RCC 7860 (cell line): ENCODE measurements at regions not wholly inside any gene's neighbourhood (a gene's known extent, or its start where the extent isn't known, plus 50 kb on each side); places are given as distances from the start of the nearest gene placed in this dataset.
A peak's percentile ranks its signal among the peaks of the same experiment; 100 is the strongest.
"Not testable (repeated sequence)": the region's sequence is repeated elsewhere in the genome, so short reads cannot be mapped to it uniquely, and the experiment has no call there.

ENCODE experiments used
- DNase-seq: peaks from one replicate; pipeline ENCODE4 v3.0.0-alpha.2; 2015; ENCODE audit warnings: low spot score
- FAIRE-seq: peaks from 2 replicates; lab custom pipeline; 2012; peaks lifted over from hg19 to GRCh38; lab: Jason Lieb, UNC

DNA sequence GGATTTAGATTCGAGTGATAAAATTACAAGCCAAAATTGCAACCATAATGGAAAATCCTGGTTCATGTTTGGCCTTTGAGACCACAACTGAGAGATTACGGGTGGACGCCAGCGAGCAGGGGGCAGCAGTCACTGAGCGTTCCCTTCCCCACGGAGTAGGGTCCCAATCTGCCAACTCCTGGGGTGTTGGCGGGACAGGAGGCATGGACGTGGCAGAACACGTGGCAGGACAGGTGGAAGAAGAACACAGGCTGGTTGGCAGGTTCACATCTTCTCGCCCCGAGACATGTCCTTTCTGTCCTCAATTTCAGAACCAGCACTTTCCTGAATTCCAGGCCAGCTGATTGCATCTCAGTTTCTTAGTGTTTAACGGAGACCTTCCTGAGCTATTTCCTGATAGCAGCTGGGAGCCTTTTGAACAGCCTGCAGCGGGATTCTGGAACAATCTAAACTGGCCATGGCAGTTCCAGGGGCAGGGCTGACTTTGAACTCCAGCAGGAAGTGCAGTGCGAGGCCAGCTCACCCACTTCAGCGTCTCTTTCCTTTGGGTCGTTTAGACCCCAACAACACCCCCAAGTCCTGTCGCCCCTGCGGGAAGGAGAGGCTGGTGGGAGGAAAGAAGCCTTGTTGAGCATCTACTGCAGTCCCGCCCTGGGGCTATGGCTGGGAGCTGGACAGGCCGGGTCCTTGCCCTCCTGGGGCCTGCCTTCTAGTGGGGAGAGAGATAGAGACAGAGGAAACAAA lies 159.1 kb upstream of the FOXF1 start:
- FAIRE-seq = no peak
- no peak for DNase-seq

DNA sequence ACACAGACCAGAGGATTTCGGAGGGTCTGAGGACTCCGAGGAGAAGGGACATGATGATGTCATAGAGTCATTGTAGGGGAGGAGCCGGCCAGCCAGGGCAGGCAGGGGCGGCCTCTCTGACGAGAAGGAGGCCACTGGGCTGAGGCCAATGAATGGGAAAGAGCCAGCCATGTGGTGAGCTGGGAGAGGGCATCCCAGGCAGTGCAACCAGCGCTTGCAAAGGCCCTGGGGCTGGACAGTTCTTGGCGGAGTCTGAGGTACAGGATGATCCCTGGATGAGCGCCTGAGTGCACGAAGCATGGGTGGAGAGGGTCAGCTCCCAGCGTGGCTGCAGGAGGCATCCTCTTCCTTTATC lies 158.6 kb upstream of the FOXF1 start:
- FAIRE-seq, DNase-seq: not testable (repeated sequence)

DNA sequence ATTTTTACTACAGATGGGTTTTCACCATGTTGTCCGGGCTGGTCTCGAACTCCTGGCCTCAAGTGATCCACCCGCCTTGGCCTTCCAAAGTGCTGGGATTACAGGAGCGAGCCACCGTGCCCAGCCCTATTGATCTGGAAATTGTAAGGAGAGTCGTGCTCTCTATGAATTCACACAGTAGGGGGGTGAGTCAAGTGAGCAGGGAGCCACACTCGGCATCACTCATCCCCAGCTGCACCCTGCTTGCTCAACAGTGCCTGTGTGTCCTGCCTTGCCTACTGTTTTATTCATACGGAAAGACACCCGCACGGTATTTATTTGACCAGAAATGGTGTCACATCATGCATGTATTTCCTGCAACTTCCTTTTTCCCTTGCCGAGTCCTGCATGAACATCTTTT lies 157.2 kb upstream of the FOXF1 start:
- DNase-seq (no peak), FAIRE-seq (no peak)

DNA sequence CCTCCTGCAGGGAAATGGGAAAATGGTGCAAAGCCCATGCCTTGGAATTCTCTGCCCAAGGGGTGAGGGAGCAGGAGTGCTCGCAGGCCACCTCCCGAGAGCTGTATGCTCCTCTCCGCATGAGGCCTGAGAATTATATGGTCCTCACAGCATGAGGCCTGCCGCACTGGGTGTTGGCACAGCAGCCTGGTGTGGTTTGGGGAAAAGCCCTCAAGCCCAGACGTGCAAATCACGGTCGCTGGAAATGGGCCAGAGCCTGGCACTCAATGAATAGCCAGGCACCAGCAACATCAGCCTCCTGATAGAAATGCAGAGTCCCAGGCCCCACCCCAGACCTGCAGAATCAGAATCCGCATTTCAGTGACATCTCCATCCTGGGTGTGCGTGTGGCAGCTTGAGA lies 156.4 kb upstream of the FOXF1 start:
- no peak for FAIRE-seq
- no peak for DNase-seq

DNA sequence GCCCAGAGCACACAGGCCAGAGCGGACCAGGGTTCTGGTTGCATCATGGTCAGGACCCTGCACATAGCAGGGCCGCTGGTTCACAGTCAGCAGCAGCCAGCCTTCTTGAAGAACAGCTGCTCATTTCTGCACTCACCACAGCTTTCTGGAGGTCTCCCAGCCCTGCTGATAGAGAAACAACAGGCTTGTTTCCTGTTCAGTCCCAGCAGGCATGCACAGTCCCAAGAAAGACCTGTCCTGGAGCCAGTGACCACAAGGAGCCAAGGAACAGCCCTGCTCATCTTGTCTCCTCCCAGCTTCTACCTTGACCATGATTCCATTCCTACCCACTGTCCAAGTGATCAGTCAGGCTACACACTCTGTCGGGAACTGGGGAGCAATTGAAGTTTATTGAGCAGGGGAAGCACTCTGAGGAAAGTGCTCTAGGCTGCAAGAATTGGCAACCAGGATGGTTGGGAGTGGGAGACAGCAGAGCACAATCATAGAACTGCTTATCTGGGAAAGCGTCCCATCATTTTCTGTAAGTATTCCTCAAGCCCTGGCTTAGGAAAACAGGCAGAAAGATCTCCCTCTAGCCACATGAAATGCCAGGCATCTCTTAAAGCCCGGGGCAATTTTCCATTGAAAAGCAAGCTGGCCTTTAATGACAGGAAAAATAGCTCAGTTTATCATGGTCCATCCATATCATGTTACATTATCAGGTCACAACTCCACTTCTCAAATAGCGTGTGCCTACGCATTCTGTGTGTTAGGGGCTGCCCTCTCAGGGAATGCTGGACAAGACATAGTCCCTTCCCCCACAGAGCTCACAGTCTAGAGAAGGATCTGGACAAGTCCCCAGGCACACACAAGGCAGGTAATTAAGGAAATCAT lies 155.4 kb upstream of the FOXF1 start:
- no peak for FAIRE-seq
- DNase-seq = no peak

DNA sequence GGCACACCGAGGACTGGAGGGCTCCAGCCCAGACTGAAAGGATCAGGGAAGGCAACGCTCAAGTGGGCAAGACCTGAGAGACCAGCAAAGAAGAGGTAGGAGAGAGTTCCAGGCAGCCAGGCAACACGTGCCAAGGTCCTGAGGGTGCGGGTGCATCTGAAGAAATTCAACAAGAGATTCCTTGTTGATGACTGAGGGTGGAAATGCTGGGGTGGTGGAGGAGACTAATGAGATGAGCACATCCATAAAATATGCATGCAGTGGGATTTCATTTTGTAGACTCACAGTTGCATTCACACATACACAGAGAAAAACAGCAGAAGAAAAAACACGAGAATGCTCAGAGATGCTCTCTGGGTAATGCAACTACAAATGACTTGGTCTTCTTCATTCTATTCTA lies 154.8 kb upstream of the FOXF1 start:
- DNase-seq (no peak), FAIRE-seq (no peak)

DNA sequence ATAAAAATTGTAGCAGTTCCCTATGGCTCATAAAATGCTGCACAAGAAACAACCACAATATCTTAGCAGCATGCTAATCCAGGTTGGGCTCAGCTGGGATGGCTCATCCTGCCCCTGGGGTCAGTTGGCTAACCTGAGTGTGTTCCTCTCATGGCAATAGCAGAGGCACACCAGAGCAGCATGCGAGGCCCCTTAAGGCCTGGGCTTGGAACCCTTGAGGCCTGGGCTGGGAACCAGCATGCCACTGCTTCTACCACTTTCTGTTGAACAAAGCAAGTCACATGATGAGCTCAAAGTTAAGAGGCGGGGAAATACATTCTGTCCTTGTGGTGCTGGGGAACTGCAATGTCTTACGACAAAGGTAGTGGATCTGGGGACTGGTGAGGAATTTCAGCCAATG lies 154.4 kb upstream of the FOXF1 start:
- FAIRE-seq = no peak
- no peak for DNase-seq

DNA sequence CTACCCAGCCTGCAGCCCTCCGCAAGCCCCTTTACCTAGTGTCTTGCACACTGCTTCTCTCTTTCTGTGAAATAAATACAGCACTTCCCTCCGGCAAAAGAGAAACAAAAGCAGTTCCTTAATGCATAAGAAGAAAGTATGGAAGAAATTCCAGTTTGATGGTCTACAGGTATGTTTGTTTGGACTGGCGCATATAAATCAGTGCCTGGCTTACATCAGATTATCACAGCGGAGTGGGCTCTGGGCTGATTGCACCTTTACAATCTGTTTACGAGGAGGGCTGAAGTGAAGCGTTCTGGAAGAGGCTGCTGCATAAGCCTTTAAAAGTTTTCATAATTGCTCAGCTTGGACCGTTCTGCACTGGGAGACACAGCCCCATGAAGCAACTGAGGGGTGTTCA lies 153.5 kb upstream of the FOXF1 start:
- FAIRE-seq (no peak), DNase-seq (no peak)

DNA sequence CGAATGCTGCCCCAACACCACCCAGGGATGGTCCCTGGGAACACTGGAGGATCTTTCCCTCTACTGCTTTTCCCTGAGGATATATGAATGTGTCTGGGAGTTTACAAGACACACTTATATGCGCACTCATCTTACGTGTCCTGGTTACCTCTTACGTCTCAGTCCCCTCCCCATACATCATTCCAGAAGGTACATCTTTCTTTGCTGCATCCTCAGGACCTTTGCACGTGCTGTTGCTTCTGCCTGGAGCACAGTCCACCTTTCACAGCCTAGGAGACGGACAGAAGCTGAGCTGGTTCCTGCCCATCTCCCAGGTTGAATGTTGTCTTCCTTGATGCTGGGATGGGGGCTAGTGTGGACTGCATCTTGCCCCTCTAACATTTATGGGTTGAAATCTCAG lies 153.0 kb upstream of the FOXF1 start:
- DNase-seq (no peak), FAIRE-seq (no peak)

DNA sequence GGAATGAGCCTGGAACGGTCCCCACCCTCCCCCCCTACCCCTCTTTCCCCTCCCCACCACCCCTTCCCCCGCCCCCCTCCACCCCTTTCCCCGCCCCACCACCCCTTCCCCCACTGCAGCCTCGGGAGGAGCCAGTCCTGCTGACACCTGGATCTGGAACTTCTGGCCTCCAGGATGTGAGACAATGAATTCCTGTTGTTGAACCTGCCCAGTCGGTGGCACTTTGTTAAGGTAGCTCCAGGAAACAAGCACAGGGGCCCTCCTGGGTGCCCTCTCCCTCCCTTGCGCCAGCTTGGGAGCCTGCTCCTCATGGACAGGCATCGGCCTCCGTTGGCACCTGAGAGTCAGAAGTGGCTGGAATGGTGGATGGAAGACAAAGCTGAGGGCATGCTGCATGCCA lies 152.4 kb upstream of the FOXF1 start:
- no peak for FAIRE-seq
- no peak for DNase-seq

DNA sequence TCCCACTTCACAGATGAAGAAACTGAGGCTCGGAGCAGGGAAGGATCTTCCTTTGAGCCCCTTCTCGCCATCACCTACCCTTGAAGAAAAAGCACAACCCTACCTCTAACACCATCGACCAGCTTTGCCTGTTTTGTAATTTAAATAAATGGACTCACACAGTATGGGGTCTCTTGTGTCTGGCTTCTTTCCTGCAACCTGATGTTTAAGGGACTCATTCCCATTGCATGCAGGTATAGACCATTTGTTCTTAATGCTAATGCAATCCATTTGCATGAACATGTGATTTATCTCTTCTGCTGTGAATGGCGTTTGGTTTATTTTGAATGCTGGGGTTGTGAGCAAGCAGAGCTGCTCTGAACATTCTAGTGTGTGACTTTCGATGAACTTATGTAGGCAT lies 150.8 kb upstream of the FOXF1 start:
- FAIRE-seq = no peak

DNA sequence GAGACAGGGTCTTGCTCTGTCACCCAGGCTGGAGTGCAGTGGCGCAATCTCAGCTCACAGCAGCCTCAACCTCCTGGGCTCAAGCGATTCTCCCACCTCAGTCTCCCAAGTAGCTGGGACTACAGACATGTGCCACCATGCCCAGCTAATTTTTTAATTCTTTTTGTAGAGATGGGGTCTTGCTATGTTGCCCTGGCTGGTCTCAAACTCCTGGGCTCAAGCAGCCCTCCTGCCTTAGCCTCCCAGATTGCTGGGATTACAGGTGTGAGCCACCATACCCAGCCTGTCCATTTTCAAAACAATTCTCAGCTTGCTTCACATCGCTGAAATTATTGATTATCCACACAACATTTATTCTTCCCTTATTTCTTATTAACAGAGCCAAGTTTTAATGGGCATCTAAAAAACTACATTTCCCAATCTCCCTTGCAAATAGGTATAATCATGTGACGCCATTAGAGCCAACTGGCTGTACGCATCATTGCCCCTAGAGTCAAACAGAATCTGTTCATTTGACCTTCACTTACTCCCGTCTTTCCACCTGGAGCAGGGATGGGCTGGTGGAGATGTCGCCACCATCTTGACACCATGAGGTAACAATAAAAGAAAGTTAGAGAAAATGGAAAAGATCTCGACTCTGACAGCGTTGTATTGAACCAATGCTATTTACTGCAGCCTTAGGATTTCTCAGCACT lies 148.0 kb upstream of the FOXF1 start:
- FAIRE-seq (no peak), DNase-seq (no peak)

More for the DNA sequence above, 150.8 kb upstream of the FOXF1 start:
- DNase-seq = no peak

DNA sequence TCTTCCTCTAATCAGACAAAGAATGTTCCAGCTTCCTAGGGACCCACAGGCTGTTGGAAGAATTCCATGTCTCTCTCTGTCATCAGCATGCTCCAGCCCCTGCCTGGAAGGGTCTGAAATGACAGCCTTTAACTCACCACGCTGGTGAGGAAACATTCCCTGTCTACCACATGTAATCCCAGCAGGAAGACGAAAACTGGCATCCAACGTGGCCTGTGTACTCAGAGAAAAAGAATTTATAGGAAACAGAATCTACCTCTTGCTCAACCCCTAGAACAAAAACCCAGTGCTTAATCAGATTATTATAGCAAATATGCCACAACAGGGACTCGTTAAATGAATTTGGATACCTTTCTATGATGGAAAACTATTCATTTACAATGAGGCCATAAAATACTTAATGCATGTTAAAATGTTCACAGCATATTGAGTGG lies 147.3 kb upstream of the FOXF1 start:
- FAIRE-seq (no peak), DNase-seq (peak; percentile 9)

DNA sequence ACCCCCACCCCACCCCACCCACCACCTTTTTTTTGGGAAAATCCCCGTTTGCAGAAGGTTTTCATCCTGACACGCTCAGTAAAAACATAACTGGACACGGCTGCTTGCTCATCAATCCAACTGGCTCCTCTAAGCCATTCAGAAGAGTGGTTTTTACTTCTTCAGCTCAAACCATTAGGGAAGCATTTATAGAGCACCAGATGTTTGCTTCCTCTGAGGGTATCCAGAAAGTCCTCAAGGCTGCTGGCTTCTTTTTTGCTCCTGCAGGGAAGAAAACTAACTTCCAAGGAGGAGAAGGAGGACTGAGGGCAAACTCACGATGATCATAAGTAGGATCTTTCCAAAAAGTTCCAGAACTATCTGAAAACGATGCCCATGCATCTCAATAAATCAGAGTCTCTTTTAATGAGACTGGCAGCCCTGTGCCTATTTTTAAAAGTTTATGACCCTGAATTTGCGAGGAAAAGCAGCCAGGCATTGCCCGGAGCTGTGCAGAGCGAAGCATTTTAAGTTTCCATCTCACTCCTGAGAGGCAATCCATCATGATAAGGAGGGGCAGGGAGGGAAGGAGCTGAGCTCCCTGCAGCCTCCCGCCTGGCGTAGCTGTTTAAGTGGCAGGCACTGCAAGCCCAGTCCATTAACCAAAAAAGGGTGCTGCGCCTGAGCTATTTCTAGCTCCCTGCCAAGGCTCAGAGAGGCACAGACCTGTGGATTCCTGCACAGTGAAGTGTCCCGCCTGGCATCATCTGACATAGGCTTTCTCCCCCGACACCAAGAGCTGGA lies 146.3 kb upstream of the FOXF1 start:
- FAIRE-seq (no peak), DNase-seq (no peak)

DNA sequence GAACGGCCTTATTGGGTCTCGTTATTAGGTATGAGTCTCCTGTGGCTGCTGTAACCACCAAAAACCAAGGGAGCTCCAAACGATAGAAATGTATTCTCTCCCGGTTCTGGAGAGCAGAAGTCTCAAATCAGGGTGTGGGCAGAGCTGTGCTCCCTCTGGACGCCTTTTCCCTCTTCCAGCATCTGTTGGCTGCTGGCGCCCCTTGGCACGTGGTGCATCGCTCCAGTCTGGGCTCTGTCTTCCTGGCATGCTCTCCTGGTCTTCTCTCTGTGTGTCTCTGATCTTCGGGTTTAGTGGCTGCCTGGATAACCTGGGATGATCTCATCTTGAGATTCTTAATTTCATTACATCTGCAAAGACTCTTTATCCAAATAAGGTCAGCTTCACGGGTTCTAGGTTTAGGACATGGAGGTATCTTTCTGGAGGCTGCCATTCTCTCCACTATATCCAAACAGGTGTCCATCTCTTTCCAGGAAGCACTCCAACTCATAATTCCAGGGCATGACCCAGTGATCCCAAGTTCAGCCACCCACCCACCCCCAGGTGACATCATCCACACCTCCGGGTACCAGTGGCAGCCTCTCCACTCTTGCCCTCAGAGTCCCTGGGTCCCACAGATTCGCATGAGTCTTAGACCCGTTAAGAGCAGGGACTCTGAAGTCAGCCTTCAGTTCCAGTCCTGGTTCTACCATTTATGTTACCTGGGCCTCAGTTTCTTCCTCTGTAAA lies 145.5 kb upstream of the FOXF1 start:
- DNase-seq (no peak), FAIRE-seq (no peak)

DNA sequence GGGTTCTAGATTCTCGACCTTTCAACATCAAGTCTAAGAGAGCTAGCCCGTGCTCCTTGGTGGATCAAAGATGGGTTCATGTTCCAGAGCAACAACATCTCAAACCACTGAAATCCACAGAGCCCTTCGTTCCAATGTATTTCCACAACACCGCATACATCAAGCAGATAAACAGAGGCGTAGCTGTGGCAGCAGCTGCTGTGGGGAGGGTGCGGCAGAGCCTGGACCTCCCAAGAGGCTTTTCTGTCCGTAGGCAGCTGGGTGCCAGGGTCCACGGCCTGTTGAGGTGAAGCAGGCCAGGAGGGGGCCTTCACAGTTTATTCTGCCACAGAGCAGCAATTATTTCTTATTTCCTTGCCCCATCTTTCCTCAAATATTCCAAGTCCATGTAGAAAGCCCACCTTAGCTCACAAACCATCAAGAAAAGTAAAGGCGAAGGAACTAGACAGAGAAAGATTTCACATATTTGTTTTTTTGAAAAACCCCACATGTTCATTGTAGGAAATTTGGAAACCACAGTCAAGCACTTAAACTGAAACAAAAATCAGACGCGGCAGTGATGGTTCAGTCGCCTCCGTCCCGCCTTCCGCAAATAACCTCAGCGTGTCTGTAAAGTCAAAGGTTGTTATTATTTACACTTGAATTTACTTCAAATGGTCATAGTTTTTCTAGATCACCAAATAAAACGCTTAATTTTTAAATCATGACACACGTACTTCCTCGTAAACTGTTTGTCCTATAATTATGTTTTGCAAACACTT lies 144.6 kb upstream of the FOXF1 start:
- DNase-seq (no peak), FAIRE-seq (no peak)

DNA sequence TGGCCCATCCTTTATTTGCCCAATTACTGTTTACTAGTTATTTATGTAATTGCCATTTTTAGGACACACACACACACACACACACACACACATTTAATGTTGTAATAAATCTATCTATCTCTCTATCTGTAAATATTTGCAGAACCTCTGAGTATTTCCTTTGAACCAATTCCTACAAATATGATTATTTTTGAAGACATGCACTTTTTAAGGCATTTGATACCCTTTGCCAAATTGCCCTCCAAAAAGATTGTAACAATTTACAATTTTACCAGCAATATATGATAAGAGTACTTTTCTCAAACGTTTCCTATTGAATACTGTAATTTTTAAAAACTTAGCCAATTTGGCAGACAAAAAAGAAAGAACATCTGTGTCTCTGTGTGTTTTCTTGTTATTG lies 143.8 kb upstream of the FOXF1 start:
- DNase-seq (no peak), FAIRE-seq (no peak)

DNA sequence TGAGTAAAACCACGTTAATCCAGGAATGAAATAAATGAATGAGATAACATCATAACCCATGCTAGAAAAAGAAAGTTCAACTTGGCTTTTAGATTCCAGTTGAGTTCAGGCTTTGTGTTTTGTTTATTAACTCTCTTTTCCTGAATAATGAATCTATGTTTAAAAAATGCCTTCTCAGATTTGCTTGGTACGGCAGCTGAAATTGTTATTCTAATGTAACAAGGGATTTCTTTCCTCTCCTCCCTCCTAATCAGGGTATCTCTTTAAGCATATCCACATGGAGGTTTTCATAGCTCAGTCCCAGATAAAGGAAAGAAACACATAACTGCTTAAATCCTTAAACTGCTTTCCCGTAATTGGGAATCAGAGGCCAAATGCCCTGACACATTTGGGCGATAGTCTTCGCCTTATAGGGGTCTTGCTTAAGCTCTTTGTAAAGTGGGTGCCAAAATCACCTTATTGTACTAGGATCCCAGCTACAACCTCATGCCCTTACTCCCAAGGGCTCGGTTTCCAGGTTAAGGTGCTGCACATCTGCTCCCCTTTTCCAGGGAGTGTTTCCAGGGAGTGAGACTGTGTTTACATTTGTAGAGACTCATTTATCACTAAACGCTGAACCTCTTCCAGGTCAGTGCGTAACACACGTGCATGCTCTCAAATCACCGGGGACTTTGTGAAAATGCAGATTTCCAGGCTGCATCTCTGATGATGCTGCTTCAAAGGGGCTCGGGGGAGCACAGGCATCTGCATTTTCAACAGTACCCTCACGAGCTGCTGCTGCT lies 142.8 kb upstream of the FOXF1 start:
- DNase-seq (no peak), FAIRE-seq (no peak)

DNA sequence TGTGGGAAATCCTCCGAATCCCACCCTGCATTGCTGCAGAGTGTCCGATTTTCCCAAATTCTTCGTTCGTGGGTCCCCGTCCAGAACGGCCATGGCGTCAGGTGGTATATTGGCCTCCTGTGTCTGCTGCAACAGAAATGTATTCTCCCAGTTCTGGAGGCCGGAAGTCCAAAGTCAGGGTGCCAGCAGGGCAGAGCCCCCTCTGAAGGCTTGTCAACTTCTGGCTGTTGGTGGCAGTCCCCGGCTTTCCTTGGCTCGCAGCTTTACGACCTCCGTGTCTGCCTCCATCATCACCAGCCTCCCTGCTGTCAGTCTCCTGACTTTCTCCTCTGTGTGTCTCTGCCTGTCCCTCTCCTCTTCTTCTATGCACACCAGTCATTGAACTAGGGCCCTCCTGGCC lies 142.1 kb upstream of the FOXF1 start:
- FAIRE-seq = no peak
- no peak for DNase-seq
